Mucosa of stomach (tissue), 1 donor: ENCODE measurements at regions not wholly inside any gene's neighbourhood (a gene's known extent, or its start where the extent isn't known, plus 50 kb on each side); places are given as distances from the start of the nearest gene placed in this dataset.

Experiments
- H3K27me3 ChIP-seq: one replicate; pipeline ENCODE4 v1.7.0; 2013; ENCODE audit warnings: mild to moderate bottlenecking, low read length; ENCODE audit not compliant: control insufficient read depth, insufficient read depth
- H3K36me3 ChIP-seq: one replicate; pipeline ENCODE4 v1.7.0; 2013; ENCODE audit warnings: low read length; ENCODE audit not compliant: control insufficient read depth, insufficient read depth
- H3K4me1 ChIP-seq: one replicate; pipeline ENCODE4 v1.7.0; 2013; ENCODE audit warnings: mild to moderate bottlenecking, low read length; ENCODE audit not compliant: control insufficient read depth, insufficient read depth
- H3K4me3 ChIP-seq: one replicate; pipeline ENCODE4 v1.7.0; 2013; ENCODE audit warnings: low read length
- H3K9ac ChIP-seq: one replicate; pipeline ENCODE4 v1.7.0; 2013; ENCODE audit warnings: mild to moderate bottlenecking, low read length, moderate library complexity
- H3K9me3 ChIP-seq: one replicate; pipeline ENCODE4 v1.7.0; 2013; ENCODE audit warnings: mild to moderate bottlenecking, low read length, moderate library complexity; ENCODE audit not compliant: control insufficient read depth
- donor health status: Pancreatic carcinoma.

- Histone ChIP-seq H3K9ac (no peak overlapping the region), H3K9me3 (no peaks in the 10 kb centered on the region), H3K4me1 (no peaks in the 10 kb centered on the region), H3K27me3 (peaks cover 5% of the 10 kb centered on the region), H3K36me3 (no peaks in the 10 kb centered on the region), H3K4me3 (no peak overlapping the region)
Observed at GRCh38 chr11:116540645-116541304, 232.0 kb downstream of the BUD13 start.

GRCh38 chr11:116539836-116540418, 232.9 kb downstream of the BUD13 start:
- H3K27me3 ChIP-seq: peaks cover 12% of the 10 kb centered on the region
- no peaks in the 10 kb centered on the region for H3K9me3 ChIP-seq
- no peaks in the 10 kb centered on the region for H3K36me3 ChIP-seq
- H3K4me3 ChIP-seq: no peak overlapping the region
- H3K4me1 ChIP-seq: no peaks in the 10 kb centered on the region
- H3K9ac ChIP-seq: no peak overlapping the region

GRCh38 chr11:116539211-116539610, 233.6 kb downstream of the BUD13 start:
- Histone ChIP-seq H3K9ac (no peak overlapping the region), H3K9me3 (no peaks in the 10 kb centered on the region), H3K36me3 (no peaks in the 10 kb centered on the region), H3K27me3 (peaks cover 19% of the 10 kb centered on the region), H3K4me1 (no peaks in the 10 kb centered on the region), H3K4me3 (no peak overlapping the region)

- no peaks in the 10 kb centered on the region for H3K4me1 ChIP-seq
- H3K9me3 ChIP-seq: no peaks in the 10 kb centered on the region
- H3K36me3 ChIP-seq: no peaks in the 10 kb centered on the region
- peaks cover 20% of the 10 kb centered on the region for H3K27me3 ChIP-seq
- H3K4me3 ChIP-seq: no peak overlapping the region
- no peak overlapping the region for H3K9ac ChIP-seq
Observed at GRCh38 chr11:116538677-116539076, 234.1 kb downstream of the BUD13 start.

- Histone ChIP-seq H3K27me3 (peaks cover 23% of the 10 kb centered on the region), H3K36me3 (no peaks in the 10 kb centered on the region)
Observed at GRCh38 chr11:116537709-116538108, 235.1 kb downstream of the BUD13 start.

GRCh38 chr11:116537121-116537520, 235.7 kb downstream of the BUD13 start:
- H3K36me3 ChIP-seq: no peaks in the 10 kb centered on the region
- H3K9me3 ChIP-seq: no peaks in the 10 kb centered on the region
- H3K4me1 ChIP-seq: no peaks in the 10 kb centered on the region
- no peak overlapping the region for H3K9ac ChIP-seq
- no peak overlapping the region for H3K4me3 ChIP-seq
- H3K27me3 ChIP-seq: peaks cover 27% of the 10 kb centered on the region

More at GRCh38 chr11:116537709-116538108, 235.1 kb downstream of the BUD13 start:
- Histone ChIP-seq H3K9me3 (no peaks in the 10 kb centered on the region), H3K4me3 (no peak overlapping the region), H3K4me1 (no peaks in the 10 kb centered on the region), H3K9ac (no peak overlapping the region)

GRCh38 chr11:116536416-116536815, 236.4 kb downstream of the BUD13 start:
- Histone ChIP-seq H3K27me3 (peaks cover 27% of the 10 kb centered on the region), H3K9ac (no peak overlapping the region)

GRCh38 chr11:116535994-116536393, 236.8 kb downstream of the BUD13 start:
- Histone ChIP-seq H3K9me3 (no peaks in the 10 kb centered on the region), H3K27me3 (peaks cover 27% of the 10 kb centered on the region)

More at GRCh38 chr11:116536416-116536815, 236.4 kb downstream of the BUD13 start:
- Histone ChIP-seq H3K4me3 (no peak overlapping the region), H3K4me1 (no peaks in the 10 kb centered on the region), H3K36me3 (no peaks in the 10 kb centered on the region), H3K9me3 (no peaks in the 10 kb centered on the region)

GRCh38 chr11:116535120-116535519, 237.7 kb downstream of the BUD13 start:
- Histone ChIP-seq H3K4me3 (no peak overlapping the region), H3K36me3 (no peaks in the 10 kb centered on the region), H3K4me1 (no peaks in the 10 kb centered on the region), H3K27me3 (peaks cover 27% of the 10 kb centered on the region), H3K9me3 (no peaks in the 10 kb centered on the region), H3K9ac (no peak overlapping the region)

More at GRCh38 chr11:116535994-116536393, 236.8 kb downstream of the BUD13 start:
- no peak overlapping the region for H3K9ac ChIP-seq
- no peaks in the 10 kb centered on the region for H3K4me1 ChIP-seq
- no peaks in the 10 kb centered on the region for H3K36me3 ChIP-seq
- no peak overlapping the region for H3K4me3 ChIP-seq

GRCh38 chr11:116534270-116534975, 238.4 kb downstream of the BUD13 start:
- Histone ChIP-seq H3K4me3 (no peak overlapping the region), H3K9me3 (no peaks in the 10 kb centered on the region), H3K4me1 (no peaks in the 10 kb centered on the region), H3K27me3 (peaks cover 27% of the 10 kb centered on the region), H3K9ac (no peak overlapping the region), H3K36me3 (no peaks in the 10 kb centered on the region)

- H3K4me3 ChIP-seq: no peak overlapping the region
- no peaks in the 10 kb centered on the region for H3K4me1 ChIP-seq
- H3K27me3 ChIP-seq: peaks cover 27% of the 10 kb centered on the region
- H3K9ac ChIP-seq: no peak overlapping the region
- H3K36me3 ChIP-seq: no peaks in the 10 kb centered on the region
- no peaks in the 10 kb centered on the region for H3K9me3 ChIP-seq
Observed at GRCh38 chr11:116533186-116533825, 239.5 kb downstream of the BUD13 start.

- no peaks in the 10 kb centered on the region for H3K4me1 ChIP-seq
- H3K27me3 ChIP-seq: peaks cover 27% of the 10 kb centered on the region
- no peaks in the 10 kb centered on the region for H3K36me3 ChIP-seq
- H3K9me3 ChIP-seq: no peaks in the 10 kb centered on the region
- H3K4me3 ChIP-seq: no peak overlapping the region
- H3K9ac ChIP-seq: no peak overlapping the region
Observed at GRCh38 chr11:116532066-116532465, 240.7 kb downstream of the BUD13 start.
